Neural cell (in vitro differentiated cells): ENCODE measurements at regions not wholly inside any gene's neighbourhood (a gene's known extent, or its start where the extent isn't known, plus 50 kb on each side); places are given as distances from the start of the nearest gene placed in this dataset.

Source experiments
- H2AFZ ChIP-seq: fragments of 200-600, 300-800 bp; sonication (generic), shearing (Covaris generic); 2 replicates; pipeline ENCODE4 v1.6.0; 2014; ENCODE audit warnings: low read depth, mild to moderate bottlenecking, antibody characterized with exemption, low read length, moderate library complexity
- H3F3A ChIP-seq: fragments of 200-600 bp; shearing (Covaris generic); 2 replicates; pipeline ENCODE4 v1.6.1; 2016; ENCODE audit warnings: mild to moderate bottlenecking, moderate library complexity, mixed read lengths, antibody characterized with exemption, low read length; ENCODE audit not compliant: insufficient read depth, poor library complexity, severe bottlenecking
- H3K27ac ChIP-seq: fragments of 200-600, 300-800 bp; sonication (generic), shearing (Covaris generic); 2 replicates; pipeline ENCODE4 v1.5.1; 2014; ENCODE audit warnings: mild to moderate bottlenecking, low read length, moderate library complexity
- H3K27me3 ChIP-seq: fragments of 300-800, 200-600 bp; sonication (generic), shearing (Covaris generic); 2 replicates; pipeline ENCODE4 v1.6.0; 2014; ENCODE audit warnings: mild to moderate bottlenecking, low read depth, low read length, moderate library complexity; ENCODE audit not compliant: insufficient read depth
- H3K36me3 ChIP-seq: fragments of 300-800, 200-600 bp; sonication (generic), shearing (Covaris generic); 2 replicates; pipeline ENCODE4 v1.5.1; 2014; ENCODE audit warnings: mild to moderate bottlenecking, antibody characterized with exemption, low read length, moderate library complexity; ENCODE audit not compliant: insufficient read depth
- H3K4me2 ChIP-seq: fragments of 300-800, 200-600 bp; sonication (generic), shearing (Covaris generic); 2 replicates; pipeline ENCODE4 v1.6.0; 2014; ENCODE audit warnings: mild to moderate bottlenecking, low read length
- H3K4me3 ChIP-seq: fragments of 300-800, 200-600 bp; sonication (generic), shearing (Covaris generic); 2 replicates; pipeline ENCODE4 v1.5.1; 2014; ENCODE audit warnings: mild to moderate bottlenecking, low read length, moderate library complexity
- H3K79me2 ChIP-seq: fragments of 200-600 bp; shearing (Covaris generic); replicated peaks from 2 replicates; pipeline ENCODE4 v1.6.0; 2014; ENCODE audit warnings: mild to moderate bottlenecking, low read length, moderate library complexity; ENCODE audit not compliant: insufficient read depth
- H3K9ac ChIP-seq: fragments of 300-800, 200-600 bp; sonication (generic), shearing (Covaris generic); 2 replicates; pipeline ENCODE4 v1.6.1; 2016; ENCODE audit warnings: mild to moderate bottlenecking, low read length, mixed read lengths
- H3K9me2 ChIP-seq: fragments of 200-600 bp; shearing (Covaris generic); 2 replicates; pipeline ENCODE4 v1.6.1; 2016; ENCODE audit warnings: mild to moderate bottlenecking, low read length, mixed read lengths; ENCODE audit not compliant: insufficient read depth
- H3K9me3 ChIP-seq: fragments of 200-600, 300-800 bp; sonication (generic), shearing (Covaris generic); 2 replicates; pipeline ENCODE4 v1.6.1; 2016; ENCODE audit warnings: mild to moderate bottlenecking, mixed run types, low read length, moderate library complexity, mixed read lengths
- H4K20me1 ChIP-seq: fragments of 200-600 bp; shearing (Covaris generic); 2 replicates; pipeline ENCODE4 v1.6.1; 2016; ENCODE audit warnings: mild to moderate bottlenecking, mixed run types; ENCODE audit not compliant: insufficient read depth
- EP300 ChIP-seq: fragments of 450-650 bp; conservative IDR thresholded peaks from 2 replicates; pipeline ENCODE4 v1.6.1; 2014; ENCODE audit warnings: antibody characterized with exemption, mild to moderate bottlenecking, moderate library complexity; ENCODE audit not compliant: poor library complexity, severe bottlenecking
- EZH2 ChIP-seq: fragments of 200-600, 300-800 bp; shearing (Covaris generic), sonication (generic); IDR thresholded peaks from 2 replicates; pipeline ENCODE4 v1.6.1; 2014; ENCODE audit warnings: antibody characterized with exemption, low read length, borderline replicate concordance, mild to moderate bottlenecking; ENCODE audit not compliant: insufficient read depth, poor library complexity, severe bottlenecking
- MXI1 ChIP-seq: fragments of 450-650 bp; conservative IDR thresholded peaks from 2 replicates; pipeline ENCODE4 v1.6.1; 2014; ENCODE audit warnings: antibody characterized with exemption, mild to moderate bottlenecking; ENCODE audit not compliant: poor library complexity, severe bottlenecking
- POLR2AphosphoS5 ChIP-seq: IDR thresholded peaks from 2 replicates; pipeline ENCODE4 v1.6.1; 2012
- RAD21 ChIP-seq: fragments of 450-650 bp; conservative IDR thresholded peaks from 2 replicates; pipeline ENCODE4 v1.6.1; 2014; ENCODE audit warnings: antibody characterized with exemption, mild to moderate bottlenecking, moderate library complexity
- SMC3 ChIP-seq: fragments of 450-650 bp; conservative IDR thresholded peaks from 2 replicates; pipeline ENCODE4 v1.6.1; 2014; ENCODE audit warnings: antibody characterized with exemption, mild to moderate bottlenecking, moderate library complexity; ENCODE audit not compliant: poor library complexity
- TAF1 ChIP-seq: IDR thresholded peaks from 2 replicates; pipeline ENCODE4 v1.6.1; 2012; ENCODE audit warnings: low read depth
- TF ChIP-seq, protein P1 (sequence below): IDR thresholded peaks from 2 replicates; pipeline ENCODE4 v1.6.1; 2012; ENCODE audit warnings: borderline replicate concordance
- TF ChIP-seq, protein P2 (sequence below): fragments of 450-650 bp; IDR thresholded peaks from 2 replicates; pipeline ENCODE4 v1.5.1; 2014; ENCODE audit warnings: antibody characterized with exemption, mild to moderate bottlenecking, moderate library complexity; ENCODE audit not compliant: poor library complexity, severe bottlenecking

DNA sequence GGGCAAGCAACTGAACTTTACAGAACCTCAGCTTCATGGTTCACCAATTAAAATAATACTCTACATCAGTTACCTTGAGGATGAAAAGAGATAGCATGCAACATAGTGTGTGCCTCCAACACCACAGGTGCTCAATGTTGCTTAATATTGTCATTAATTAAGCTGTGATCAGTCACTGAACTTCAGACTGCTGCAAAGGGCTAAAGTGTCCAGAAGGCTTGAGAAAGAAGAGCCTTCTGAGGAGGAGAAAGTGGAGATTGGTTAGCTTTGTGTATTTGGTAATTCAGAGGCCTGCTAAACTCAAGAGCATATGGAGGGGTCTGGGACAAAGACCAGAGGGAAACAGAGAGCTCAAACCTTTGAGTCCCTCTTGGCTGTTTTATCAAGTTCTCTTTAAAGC lies 66.3 kb upstream of the SELENOP start:
- Histone ChIP-seq H3K27me3 (no peaks in the 10 kb centered on the region), H3K9me2 (no peaks in the 10 kb centered on the region), H3K27ac (no peak overlapping the region), H3K9me3 (no peaks in the 10 kb centered on the region), H4K20me1 (no peaks in the 10 kb centered on the region), H3K9ac (no peak overlapping the region), H3K4me2 (no peak overlapping the region), H3K4me3 (no peak overlapping the region), H3K36me3 (no peaks in the 10 kb centered on the region), H3K79me2 (no peaks in the 10 kb centered on the region), H2AFZ (no peak overlapping the region), H3F3A (no peaks in the 10 kb centered on the region)
- TF ChIP-seq, protein P1, sequence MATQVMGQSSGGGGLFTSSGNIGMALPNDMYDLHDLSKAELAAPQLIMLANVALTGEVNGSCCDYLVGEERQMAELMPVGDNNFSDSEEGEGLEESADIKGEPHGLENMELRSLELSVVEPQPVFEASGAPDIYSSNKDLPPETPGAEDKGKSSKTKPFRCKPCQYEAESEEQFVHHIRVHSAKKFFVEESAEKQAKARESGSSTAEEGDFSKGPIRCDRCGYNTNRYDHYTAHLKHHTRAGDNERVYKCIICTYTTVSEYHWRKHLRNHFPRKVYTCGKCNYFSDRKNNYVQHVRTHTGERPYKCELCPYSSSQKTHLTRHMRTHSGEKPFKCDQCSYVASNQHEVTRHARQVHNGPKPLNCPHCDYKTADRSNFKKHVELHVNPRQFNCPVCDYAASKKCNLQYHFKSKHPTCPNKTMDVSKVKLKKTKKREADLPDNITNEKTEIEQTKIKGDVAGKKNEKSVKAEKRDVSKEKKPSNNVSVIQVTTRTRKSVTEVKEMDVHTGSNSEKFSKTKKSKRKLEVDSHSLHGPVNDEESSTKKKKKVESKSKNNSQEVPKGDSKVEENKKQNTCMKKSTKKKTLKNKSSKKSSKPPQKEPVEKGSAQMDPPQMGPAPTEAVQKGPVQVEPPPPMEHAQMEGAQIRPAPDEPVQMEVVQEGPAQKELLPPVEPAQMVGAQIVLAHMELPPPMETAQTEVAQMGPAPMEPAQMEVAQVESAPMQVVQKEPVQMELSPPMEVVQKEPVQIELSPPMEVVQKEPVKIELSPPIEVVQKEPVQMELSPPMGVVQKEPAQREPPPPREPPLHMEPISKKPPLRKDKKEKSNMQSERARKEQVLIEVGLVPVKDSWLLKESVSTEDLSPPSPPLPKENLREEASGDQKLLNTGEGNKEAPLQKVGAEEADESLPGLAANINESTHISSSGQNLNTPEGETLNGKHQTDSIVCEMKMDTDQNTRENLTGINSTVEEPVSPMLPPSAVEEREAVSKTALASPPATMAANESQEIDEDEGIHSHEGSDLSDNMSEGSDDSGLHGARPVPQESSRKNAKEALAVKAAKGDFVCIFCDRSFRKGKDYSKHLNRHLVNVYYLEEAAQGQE = no peak
- TF ChIP-seq RAD21 = no peak

DNA sequence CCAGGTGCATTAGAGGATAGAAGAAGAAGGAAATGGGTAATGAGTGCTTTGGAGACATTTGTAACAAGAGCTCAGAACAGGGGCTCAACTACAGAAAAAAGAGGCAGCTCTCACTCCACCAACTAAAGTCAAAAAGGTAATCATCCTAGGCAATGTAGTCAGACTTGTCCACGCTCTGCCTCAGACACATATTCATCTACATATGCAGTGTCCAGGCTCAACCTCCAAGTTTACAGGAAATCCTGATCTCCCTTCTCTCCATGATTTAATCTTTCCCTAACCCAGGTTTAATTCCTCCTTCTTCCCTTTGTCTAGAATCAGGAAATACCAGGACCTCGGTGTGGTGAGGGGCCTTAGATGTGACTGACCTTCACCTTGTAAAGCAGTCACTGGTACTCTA lies 65.7 kb upstream of the SELENOP start:
- Histone ChIP-seq H4K20me1 (no peaks in the 10 kb centered on the region), H3K4me3 (no peak overlapping the region), H3K36me3 (no peaks in the 10 kb centered on the region), H2AFZ (no peak overlapping the region), H3K9me3 (no peaks in the 10 kb centered on the region), H3K4me2 (no peak overlapping the region), H3K9ac (no peak overlapping the region), H3F3A (no peaks in the 10 kb centered on the region), H3K27me3 (no peaks in the 10 kb centered on the region), H3K27ac (no peak overlapping the region), H3K9me2 (no peaks in the 10 kb centered on the region), H3K79me2 (no peaks in the 10 kb centered on the region)
- TF ChIP-seq RAD21 (no peak), POLR2AphosphoS5 (no peak), EZH2 (no peak), MXI1 (no peak), TAF1 (no peak), SMC3 (no peak), EP300 (no peak)
- TF ChIP-seq, protein P2, sequence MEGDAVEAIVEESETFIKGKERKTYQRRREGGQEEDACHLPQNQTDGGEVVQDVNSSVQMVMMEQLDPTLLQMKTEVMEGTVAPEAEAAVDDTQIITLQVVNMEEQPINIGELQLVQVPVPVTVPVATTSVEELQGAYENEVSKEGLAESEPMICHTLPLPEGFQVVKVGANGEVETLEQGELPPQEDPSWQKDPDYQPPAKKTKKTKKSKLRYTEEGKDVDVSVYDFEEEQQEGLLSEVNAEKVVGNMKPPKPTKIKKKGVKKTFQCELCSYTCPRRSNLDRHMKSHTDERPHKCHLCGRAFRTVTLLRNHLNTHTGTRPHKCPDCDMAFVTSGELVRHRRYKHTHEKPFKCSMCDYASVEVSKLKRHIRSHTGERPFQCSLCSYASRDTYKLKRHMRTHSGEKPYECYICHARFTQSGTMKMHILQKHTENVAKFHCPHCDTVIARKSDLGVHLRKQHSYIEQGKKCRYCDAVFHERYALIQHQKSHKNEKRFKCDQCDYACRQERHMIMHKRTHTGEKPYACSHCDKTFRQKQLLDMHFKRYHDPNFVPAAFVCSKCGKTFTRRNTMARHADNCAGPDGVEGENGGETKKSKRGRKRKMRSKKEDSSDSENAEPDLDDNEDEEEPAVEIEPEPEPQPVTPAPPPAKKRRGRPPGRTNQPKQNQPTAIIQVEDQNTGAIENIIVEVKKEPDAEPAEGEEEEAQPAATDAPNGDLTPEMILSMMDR = no peak
- TF ChIP-seq, protein P1 = no peak
